Naive B cell (primary cell): ENCODE measurements at regions not wholly inside any gene's neighbourhood (a gene's known extent, or its start where the extent isn't known, plus 50 kb on each side); places are given as distances from the start of the nearest gene placed in this dataset.

Source experiments
- ATAC-seq, 2 donors: fragments of 150-1000 bp; cut with Tn5 transposase; 2 replicates each; pipeline ENCODE4 v1.10.0; 2021; ENCODE audit warnings: low read depth in 2 of 2, mild to moderate bottlenecking in 2 of 2, moderate library complexity in 2 of 2
- DNase-seq: peaks from one replicate; pipeline ENCODE4 v3.0.0; 2022
- H3K27ac Mint-ChIP-seq, 6 donors: one replicate each; pipeline ENCODE4 v1.8.0; 2020 to 2022; ENCODE audit warnings: mild to moderate bottlenecking in 6 of 6, mixed read lengths in 6 of 6, moderate library complexity in 5 of 6, inconsistent platforms in 2 of 6
- H3K27me3 Mint-ChIP-seq, 3 donors: one replicate each; pipeline ENCODE4 v1.8.0; 2021 to 2022; ENCODE audit warnings: mixed read lengths in 3 of 3, mild to moderate bottlenecking in 1 of 3
- H3K36me3 Mint-ChIP-seq, 2 donors: one replicate each; pipeline ENCODE4 v1.8.0; 2020 to 2022; ENCODE audit warnings: mixed read lengths in 2 of 2, inconsistent platforms in 1 of 2, mild to moderate bottlenecking in 1 of 2
- H3K4me1 Mint-ChIP-seq, 3 donors: one replicate each; pipeline ENCODE4 v1.8.0; 2020 to 2022; ENCODE audit warnings: mixed read lengths in 3 of 3, inconsistent platforms in 1 of 3, mild to moderate bottlenecking in 1 of 3, moderate library complexity in 1 of 3
- H3K4me3 Mint-ChIP-seq, 8 donors: one replicate each; pipeline ENCODE4 v1.8.0; 2020 to 2022; ENCODE audit warnings: mild to moderate bottlenecking in 8 of 8, mixed read lengths in 8 of 8, moderate library complexity in 8 of 8, inconsistent platforms in 2 of 8
- H3K9me3 Mint-ChIP-seq, 7 donors: one replicate each; pipeline ENCODE4 v1.8.0; 2020 to 2022; ENCODE audit warnings: mixed read lengths in 7 of 7, mild to moderate bottlenecking in 5 of 7, inconsistent platforms in 2 of 7, moderate library complexity in 1 of 7

DNA sequence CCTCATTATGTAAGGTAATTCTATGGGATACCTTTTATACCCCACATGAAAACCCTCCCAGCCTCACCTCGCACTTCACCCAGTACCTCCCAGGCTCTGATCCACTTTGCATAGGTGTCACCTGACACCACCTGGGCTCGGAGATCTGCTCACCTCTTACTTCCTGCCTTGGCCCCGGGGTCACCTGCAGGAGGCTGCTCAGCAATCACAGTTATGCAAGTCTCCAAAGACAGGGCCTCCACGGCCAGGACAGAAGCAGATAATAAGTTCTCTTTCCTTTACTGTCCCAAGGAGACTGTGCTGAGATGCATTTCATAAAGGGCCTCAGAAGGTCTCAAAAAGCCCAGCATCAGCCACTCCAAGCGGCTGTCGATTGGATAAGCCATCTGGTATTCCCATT lies 112.4 kb upstream of the PPP2R2D start:
- Mint-ChIP-seq H3K9me3 (peaks cover 0 to 11% (median 7%) of the 10 kb centered on the region in 7 donors), H3K4me3 (no peak overlapping the region), H3K27ac (peak overlapping the region in 1 of 6 donors; percentile 52), H3K4me1 (peaks cover 0 to 5% (median 3%) of the 10 kb centered on the region in 3 donors), H3K36me3 (peaks cover 0 to 11% of the 10 kb centered on the region in 2 donors), H3K27me3 (peaks cover 14 to 19% (median 18%) of the 10 kb centered on the region in 3 donors)
- DNase-seq (no peak), ATAC-seq (no peak)

DNA sequence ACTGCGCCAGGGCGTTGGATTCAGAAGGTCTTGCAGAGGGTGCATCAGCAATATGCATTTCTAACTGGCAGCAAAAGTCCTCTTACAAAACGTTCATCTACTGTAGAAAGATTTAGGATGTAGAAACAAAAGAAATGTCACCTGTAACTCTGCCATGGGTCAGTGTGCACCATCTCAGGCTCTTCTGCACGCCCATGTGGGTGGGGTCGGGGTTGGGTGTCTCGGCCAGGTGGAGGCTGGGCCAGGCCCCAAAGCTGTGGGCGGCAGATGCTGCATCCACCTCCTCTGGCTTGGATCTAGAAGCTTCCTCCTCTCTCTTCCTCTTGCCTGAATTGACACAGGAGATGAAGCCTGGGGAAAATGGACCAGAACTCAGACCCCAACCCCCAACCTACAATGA lies 111.3 kb upstream of the PPP2R2D start:
- Mint-ChIP-seq H3K4me1 (peaks cover 0 to 5% (median 3%) of the 10 kb centered on the region in 3 donors), H3K36me3 (peaks cover 0 to 11% of the 10 kb centered on the region in 2 donors), H3K4me3 (no peak overlapping the region), H3K27me3 (peaks cover 18 to 20% (median 19%) of the 10 kb centered on the region in 3 donors), H3K27ac (no peak overlapping the region), H3K9me3 (peaks cover 0 to 8% (median 4%) of the 10 kb centered on the region in 7 donors)
- DNase-seq = no peak
- no peak for ATAC-seq

DNA sequence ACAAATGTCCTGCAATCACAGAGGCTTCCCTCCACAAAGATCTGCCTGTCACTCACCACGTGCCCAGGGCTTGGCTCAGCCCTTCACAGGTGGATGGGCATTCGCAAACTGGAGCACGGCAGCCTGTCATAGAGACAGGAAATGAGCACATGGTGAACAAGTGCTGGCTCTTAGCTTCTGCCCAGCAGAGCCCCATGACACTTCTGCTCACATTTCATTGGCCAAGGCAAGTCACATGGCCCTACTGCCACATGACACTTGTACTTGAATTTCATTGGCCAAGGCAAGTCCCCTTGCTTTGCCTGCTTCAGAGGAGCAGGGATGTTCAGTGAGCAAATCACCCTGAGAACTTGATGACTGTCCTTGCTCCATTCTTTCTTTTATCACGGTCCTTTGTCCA lies 110.8 kb upstream of the PPP2R2D start:
- Mint-ChIP-seq H3K27ac (no peak overlapping the region), H3K36me3 (peaks cover 0 to 6% of the 10 kb centered on the region in 2 donors), H3K9me3 (peaks cover 0 to 7% (median 2%) of the 10 kb centered on the region in 7 donors), H3K4me1 (peaks cover 0 to 5% (median 3%) of the 10 kb centered on the region in 3 donors), H3K4me3 (no peak overlapping the region), H3K27me3 (peaks cover 20 to 24% (median 22%) of the 10 kb centered on the region in 3 donors)
- DNase-seq (no peak), ATAC-seq (no peak)

- peaks cover 0 to 5% (median 3%) of the 10 kb centered on the region in 3 donors for H3K4me1 Mint-ChIP-seq
- H3K36me3 Mint-ChIP-seq = no peaks in the 10 kb centered on the region
- peaks cover 19 to 39% (median 31%) of the 10 kb centered on the region in 3 donors for H3K27me3 Mint-ChIP-seq
- DNase-seq (no peak), ATAC-seq (no peak)
- no peak overlapping the region for H3K4me3 Mint-ChIP-seq
- no peak overlapping the region for H3K27ac Mint-ChIP-seq
- H3K9me3 Mint-ChIP-seq = peaks cover 0 to 18% (median 4%) of the 10 kb centered on the region in 7 donors
Measured at GRCh38 chr10:131792011-131792651, 108.7 kb upstream of the PPP2R2D start.

- DNase-seq (no peak), ATAC-seq (no peak)
- peaks cover 0 to 5% (median 3%) of the 10 kb centered on the region in 3 donors for H3K4me1 Mint-ChIP-seq
- H3K27me3 Mint-ChIP-seq = peaks cover 15 to 42% (median 31%) of the 10 kb centered on the region in 3 donors
- no peak overlapping the region for H3K4me3 Mint-ChIP-seq
- peaks cover 0 to 23% (median 5%) of the 10 kb centered on the region in 7 donors for H3K9me3 Mint-ChIP-seq
- H3K27ac Mint-ChIP-seq = no peak overlapping the region
- H3K36me3 Mint-ChIP-seq = no peaks in the 10 kb centered on the region
Measured at GRCh38 chr10:131792809-131793208, 108.0 kb upstream of the PPP2R2D start.

DNA sequence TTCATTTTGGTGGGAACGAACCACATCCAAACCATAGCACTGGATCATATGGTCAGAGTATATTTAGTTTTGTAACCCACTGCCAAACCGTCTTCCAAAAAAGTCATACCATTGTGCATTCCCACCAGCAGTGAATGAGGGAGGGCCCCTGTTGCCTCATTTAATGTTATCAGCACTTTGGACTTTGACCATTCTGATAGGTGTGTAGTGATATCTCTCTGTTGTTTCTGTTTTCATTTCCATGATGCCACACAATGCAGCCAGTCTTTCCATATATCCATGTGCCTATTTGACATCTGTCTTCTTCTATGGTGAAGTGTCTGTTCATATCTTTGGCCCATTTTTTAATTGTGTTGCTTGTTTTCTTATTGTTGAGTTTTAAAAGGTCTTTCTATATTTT lies 105.0 kb upstream of the PPP2R2D start:
- no peaks in the 10 kb centered on the region for H3K4me1 Mint-ChIP-seq
- no peak for DNase-seq
- no peak overlapping the region for H3K27ac Mint-ChIP-seq
- H3K36me3 Mint-ChIP-seq = peaks cover 0 to 8% of the 10 kb centered on the region in 2 donors
- H3K27me3 Mint-ChIP-seq = peaks cover 23 to 43% (median 28%) of the 10 kb centered on the region in 3 donors
- ATAC-seq = no peak
- H3K4me3 Mint-ChIP-seq = no peak overlapping the region
- H3K9me3 Mint-ChIP-seq = peaks cover 12 to 50% (median 27%) of the 10 kb centered on the region in 7 donors

- H3K9me3 Mint-ChIP-seq = peaks cover 12 to 51% (median 27%) of the 10 kb centered on the region in 7 donors
- no peaks in the 10 kb centered on the region for H3K4me1 Mint-ChIP-seq
- DNase-seq = no peak
Measured at GRCh38 chr10:131797626-131798025, 103.2 kb upstream of the PPP2R2D start.

GRCh38 chr10:131799429-131799828 lies 101.4 kb upstream of the PPP2R2D start:
- ATAC-seq (no peak), DNase-seq (no peak)
- Mint-ChIP-seq H3K27ac (no peak overlapping the region), H3K27me3 (peaks cover 17 to 41% (median 23%) of the 10 kb centered on the region in 3 donors), H3K4me1 (no peaks in the 10 kb centered on the region), H3K9me3 (peaks cover 12 to 51% (median 27%) of the 10 kb centered on the region in 7 donors), H3K36me3 (peaks cover 0 to 8% of the 10 kb centered on the region in 2 donors), H3K4me3 (no peak overlapping the region)

More at GRCh38 chr10:131797626-131798025, 103.2 kb upstream of the PPP2R2D start:
- Mint-ChIP-seq H3K36me3 (peaks cover 0 to 8% of the 10 kb centered on the region in 2 donors), H3K27me3 (peaks cover 23 to 45% (median 23%) of the 10 kb centered on the region in 3 donors), H3K27ac (no peak overlapping the region), H3K4me3 (no peak overlapping the region)
- no peak for ATAC-seq

GRCh38 chr10:131802156-131802915 lies 98.5 kb upstream of the PPP2R2D start:
- Mint-ChIP-seq H3K4me3 (peak overlapping the region in 1 of 8 donors; percentile 32), H3K27ac (no peak overlapping the region), H3K4me1 (no peaks in the 10 kb centered on the region), H3K36me3 (peaks cover 0 to 8% of the 10 kb centered on the region in 2 donors), H3K27me3 (peaks cover 4 to 21% (median 8%) of the 10 kb centered on the region in 3 donors), H3K9me3 (peaks cover 11 to 32% (median 26%) of the 10 kb centered on the region in 7 donors)
- DNase-seq = no peak
- ATAC-seq = no peak

- no peak for ATAC-seq
- no peak overlapping the region for H3K4me3 Mint-ChIP-seq
- H3K9me3 Mint-ChIP-seq = peaks cover 11 to 28% (median 22%) of the 10 kb centered on the region in 7 donors
- no peaks in the 10 kb centered on the region for H3K4me1 Mint-ChIP-seq
- DNase-seq = no peak
- H3K27ac Mint-ChIP-seq = no peak overlapping the region
- H3K27me3 Mint-ChIP-seq = peaks cover 3 to 15% (median 8%) of the 10 kb centered on the region in 3 donors
- H3K36me3 Mint-ChIP-seq = peaks cover 0 to 8% of the 10 kb centered on the region in 2 donors
Measured at GRCh38 chr10:131802996-131803395, 97.8 kb upstream of the PPP2R2D start.

- DNase-seq (no peak), ATAC-seq (no peak)
- no peaks in the 10 kb centered on the region for H3K4me1 Mint-ChIP-seq
- peaks cover 10 to 18% (median 13%) of the 10 kb centered on the region in 7 donors for H3K9me3 Mint-ChIP-seq
- H3K36me3 Mint-ChIP-seq = peaks cover 0 to 8% of the 10 kb centered on the region in 2 donors
- H3K27me3 Mint-ChIP-seq = peaks cover 0 to 19% (median 15%) of the 10 kb centered on the region in 3 donors
- H3K4me3 Mint-ChIP-seq = no peak overlapping the region
- H3K27ac Mint-ChIP-seq = no peak overlapping the region
Measured at GRCh38 chr10:131803860-131804425, 96.9 kb upstream of the PPP2R2D start.

DNA sequence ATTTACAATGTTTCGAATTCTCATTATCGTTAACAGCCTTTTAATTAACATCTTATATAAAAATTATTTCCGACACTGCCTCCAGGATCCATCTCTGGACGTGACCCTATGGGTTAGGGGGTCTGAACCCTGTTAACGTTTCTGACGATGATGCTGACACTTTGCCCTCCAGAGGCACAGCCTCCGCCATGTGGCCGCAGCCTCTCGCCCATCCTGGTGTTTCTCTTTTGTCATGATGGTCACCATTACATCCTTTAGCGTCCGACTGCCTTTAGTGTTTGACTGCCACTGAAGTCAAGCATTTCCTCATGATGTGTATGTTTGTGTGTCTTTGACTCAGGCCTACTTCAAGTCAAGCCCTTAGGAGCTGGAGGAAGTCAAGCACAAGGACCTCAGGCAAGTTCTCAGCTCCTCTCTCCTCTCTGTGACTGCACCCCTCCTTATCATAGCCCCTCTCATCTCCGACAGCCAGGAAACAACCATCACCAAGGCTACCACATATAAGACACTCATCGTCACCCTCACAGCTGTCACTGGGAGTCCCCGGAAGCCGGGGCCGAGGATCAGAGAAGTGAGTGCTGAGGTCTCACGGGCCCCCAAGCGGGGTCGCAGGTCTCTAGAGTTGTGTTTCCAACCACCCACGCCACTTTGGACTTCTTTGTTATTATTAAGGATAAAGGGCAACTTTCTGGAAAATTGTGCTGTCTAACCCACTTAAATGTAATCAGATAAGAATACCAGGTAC lies 96.1 kb upstream of the PPP2R2D start:
- no peak for DNase-seq
- peaks cover 0 to 8% of the 10 kb centered on the region in 2 donors for H3K36me3 Mint-ChIP-seq
- ATAC-seq = no peak
- no peaks in the 10 kb centered on the region for H3K4me1 Mint-ChIP-seq
- no peak overlapping the region for H3K27ac Mint-ChIP-seq
- peaks cover 0 to 27% (median 22%) of the 10 kb centered on the region in 3 donors for H3K27me3 Mint-ChIP-seq
- no peak overlapping the region for H3K4me3 Mint-ChIP-seq
- H3K9me3 Mint-ChIP-seq = peaks cover 5 to 10% (median 7%) of the 10 kb centered on the region in 7 donors

DNA sequence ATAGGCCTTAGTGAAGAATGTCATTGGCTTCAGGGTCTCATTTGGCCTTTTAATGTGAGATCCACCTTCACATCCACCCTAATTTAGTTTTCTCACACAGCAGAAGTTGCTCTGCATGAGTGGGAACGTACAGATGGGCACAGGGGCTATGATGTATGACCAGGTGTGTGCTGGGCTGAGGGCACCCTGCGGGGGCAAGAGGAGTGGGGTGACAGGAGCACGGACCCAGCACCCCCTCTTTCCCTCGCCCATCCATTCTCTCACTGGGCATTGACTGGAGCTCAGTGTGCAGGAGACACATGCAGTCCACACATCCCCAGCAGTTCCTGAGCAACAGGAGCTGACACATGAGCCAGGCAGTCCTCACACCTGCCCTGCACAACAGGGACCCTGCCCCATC lies 95.1 kb upstream of the PPP2R2D start:
- no peak for DNase-seq

More for the DNA sequence above, 95.1 kb upstream of the PPP2R2D start:
- peaks cover 0 to 22% (median 17%) of the 10 kb centered on the region in 3 donors for H3K27me3 Mint-ChIP-seq
- H3K9me3 Mint-ChIP-seq = peaks cover 0 to 5% (median under 1%) of the 10 kb centered on the region in 7 donors
- peaks cover 0 to under 1% of the 10 kb centered on the region in 2 donors for H3K36me3 Mint-ChIP-seq
- no peaks in the 10 kb centered on the region for H3K4me1 Mint-ChIP-seq
- H3K4me3 Mint-ChIP-seq = no peak overlapping the region
- H3K27ac Mint-ChIP-seq = peak overlapping the region in 1 of 6 donors; percentile 83
- ATAC-seq = no peak
